GM18951 (cell line): ENCODE measurements at regions not wholly inside any gene's neighbourhood (a gene's known extent, or its start where the extent isn't known, plus 50 kb on each side); places are given as distances from the start of the nearest gene placed in this dataset.
"Not testable (repeated sequence)": the region's sequence is repeated elsewhere in the genome, so short reads cannot be mapped to it uniquely, and the experiment has no call there.

Experiments used
- POLR2A ChIP-seq: IDR thresholded peaks from 4 replicates; pipeline ENCODE4 v1.6.1; 2011; ENCODE audit warnings: mild to moderate bottlenecking; ENCODE audit not compliant: insufficient read length, insufficient read depth; ENCODE audit errors: extremely low read depth
- in situ Hi-C: fragments of 300-500 bp; cut with MboI; formaldehyde crosslinking; loops from one replicate; pipeline ENCODE4 v1.12.0; 2022; ENCODE audit warnings: low sequenced_read_pairs, mixed read lengths, inconsistent platforms; ENCODE audit not compliant: unreplicated experiment

GRCh38 chr9:30482499-30482898 lies 1901.9 kb upstream of the ACO1 start:
- TF ChIP-seq POLR2A: no peak
- in situ Hi-C loops: no loop called here

- TF ChIP-seq POLR2A: no peak
These were observed 1899.8 kb upstream of the ACO1 start for GRCh38 chr9:30484690-30485089.

GRCh38 chr9:30504502-30504905 lies 1879.9 kb upstream of the ACO1 start:
- in situ Hi-C loops: no loop called here
- TF ChIP-seq POLR2A: no peak

More at GRCh38 chr9:30484690-30485089, 1899.8 kb upstream of the ACO1 start:
- in situ Hi-C loops: no loop called here

GRCh38 chr9:30505311-30505710 lies 1879.1 kb upstream of the ACO1 start:
- in situ Hi-C loops: no loop called here
- TF ChIP-seq POLR2A: no peak

GRCh38 chr9:30506749-30507148 lies 1877.7 kb upstream of the ACO1 start:
- in situ Hi-C loops: no loop called here
- no peak for TF ChIP-seq POLR2A

GRCh38 chr9:30507166-30507565 lies 1877.3 kb upstream of the ACO1 start:
- in situ Hi-C loops: no loop called here

GRCh38 chr9:30511666-30512065 lies 1872.8 kb upstream of the ACO1 start:
- in situ Hi-C loops: no loop called here
- TF ChIP-seq POLR2A: no peak

More at GRCh38 chr9:30507166-30507565, 1877.3 kb upstream of the ACO1 start:
- TF ChIP-seq POLR2A: no peak

- in situ Hi-C loops: no loop called here
- no peak for TF ChIP-seq POLR2A
These were observed 1865.3 kb upstream of the ACO1 start for GRCh38 chr9:30519166-30519565.

GRCh38 chr9:30519756-30520155 lies 1864.7 kb upstream of the ACO1 start:
- no peak for TF ChIP-seq POLR2A
- in situ Hi-C loops: no loop called here

- in situ Hi-C loops: no loop called here
- TF ChIP-seq POLR2A: no peak
These were observed 1862.4 kb upstream of the ACO1 start for GRCh38 chr9:30522061-30522460.

GRCh38 chr9:30522486-30522885 lies 1862.0 kb upstream of the ACO1 start:
- TF ChIP-seq POLR2A: no peak
- in situ Hi-C loops: no loop called here

- in situ Hi-C loops: no loop called here
- TF ChIP-seq POLR2A: no peak
These were observed 1860.1 kb upstream of the ACO1 start for GRCh38 chr9:30524311-30524710.

GRCh38 chr9:30534455-30534854 lies 1850.0 kb upstream of the ACO1 start:
- in situ Hi-C loops: no loop called here
- TF ChIP-seq POLR2A: no peak

GRCh38 chr9:30534896-30535295 lies 1849.5 kb upstream of the ACO1 start:
- TF ChIP-seq POLR2A: no peak
- in situ Hi-C loops: no loop called here

- no peak for TF ChIP-seq POLR2A
- in situ Hi-C loops: no loop called here
These were observed 1847.9 kb upstream of the ACO1 start for GRCh38 chr9:30536494-30536893.

- in situ Hi-C loops: not testable (repeated sequence)
These were observed 1844.7 kb upstream of the ACO1 start for GRCh38 chr9:30539696-30540095.
